Mammary epithelial cell (primary cell): ENCODE measurements at regions not wholly inside any gene's neighbourhood (a gene's known extent, or its start where the extent isn't known, plus 50 kb on each side); places are given as distances from the start of the nearest gene placed in this dataset.

Experiments used
- CTCF ChIP-seq, 2 donors: IDR thresholded peaks in 1 of 2; conservative IDR thresholded peaks in 1 of 2; 2 replicates each; pipeline ENCODE4 v1.5.1; 2011 to 2012; ENCODE audit warnings: inconsistent platforms in 2 of 2, low read length in 2 of 2, mild to moderate bottlenecking in 2 of 2, control low read depth in 1 of 2, low read depth in 1 of 2; ENCODE audit not compliant: insufficient read depth in 1 of 2; ENCODE audit errors: extremely low read depth in 1 of 2
- EZH2 ChIP-seq: IDR thresholded peaks from 2 replicates; pipeline ENCODE4 v1.6.1; 2012; ENCODE audit warnings: low read length, inconsistent platforms, borderline replicate concordance

GRCh38 chr2:215833531-215834162, 179.7 kb downstream of the MREG start:
- no peak for TF ChIP-seq CTCF (conservative IDR thresholded peaks at IDR 0.05 in 1 of 2, IDR thresholded peaks at IDR 0.05 in 1 of 2; ENCODE audit: extremely low read depth in 1 of 2, insufficient read depth in 1 of 2, low read depth in 1 of 2, low read length in 2 of 2)
- no peak for TF ChIP-seq EZH2
